Spleen (tissue), 11 donors: ENCODE measurements at regions not wholly inside any gene's neighbourhood (a gene's known extent, or its start where the extent isn't known, plus 50 kb on each side); places are given as distances from the start of the nearest gene placed in this dataset.
"Not testable (repeated sequence)": the region's sequence is repeated elsewhere in the genome, so short reads cannot be mapped to it uniquely, and the experiment has no call there.

ENCODE experiments used
- DNase-seq: peaks from one replicate; pipeline ENCODE4 v3.0.0-alpha.2; 2020
- H3K27ac ChIP-seq, 8 donors: fragments of 200-600 bp; sonication (generic) in 7 of 8; 1 replicate in 4 of 8; 2 replicates in 4 of 8; pipeline versions ENCODE4 v1.5.0 to v1.8.0; 2016 to 2021; ENCODE audit warnings: inconsistent platforms in 4 of 8, mild to moderate bottlenecking in 4 of 8, moderate library complexity in 1 of 8
- H3K27me3 ChIP-seq, 7 donors: fragments of 200-600 bp; sonication (generic) in 6 of 7; replicated peaks in 1 of 7; 1 replicate in 4 of 7; 2 replicates in 3 of 7; pipeline versions ENCODE4 v1.5.0 to v1.8.0; 2016 to 2021; ENCODE audit warnings: inconsistent platforms in 3 of 7, mild to moderate bottlenecking in 1 of 7
- H3K36me3 ChIP-seq, 6 donors: fragments of 200-600 bp; sonication (generic) in 5 of 6; 1 replicate in 4 of 6; 2 replicates in 2 of 6; pipeline versions ENCODE4 v1.5.0 to v1.8.0; 2016 to 2021; ENCODE audit warnings: inconsistent platforms in 2 of 6
- H3K4me1 ChIP-seq, 6 donors: fragments of 200-600 bp; sonication (generic) in 5 of 6; 1 replicate in 3 of 6; 2 replicates in 3 of 6; pipeline versions ENCODE4 v1.5.0 to v1.8.0; 2016 to 2021; ENCODE audit warnings: inconsistent platforms in 3 of 6
- H3K4me3 ChIP-seq, 8 donors: fragments of 200-600 bp; sonication (generic) in 7 of 8; 1 replicate in 4 of 8; 2 replicates in 4 of 8; pipeline versions ENCODE4 v1.5.0 to v1.8.0; 2016 to 2021; ENCODE audit warnings: inconsistent platforms in 4 of 8, mild to moderate bottlenecking in 4 of 8, moderate library complexity in 2 of 8
- H3K9me3 ChIP-seq, 8 donors: fragments of 200-600 bp; sonication (generic) in 7 of 8; 1 replicate in 4 of 8; 2 replicates in 4 of 8; pipeline versions ENCODE4 v1.5.0 to v1.8.0; 2016 to 2021; ENCODE audit warnings: inconsistent platforms in 4 of 8
- CTCF ChIP-seq, 11 experiments: fragments of 200-600 bp in 7 of 11; fragments of 450-650 bp in 4 of 11; sonication (generic) in 4 of 11; IDR thresholded peaks in 8 of 11; conservative IDR thresholded peaks in 3 of 11; 1 replicate in 7 of 11; 2 replicates in 4 of 11; pipeline versions ENCODE4 v1.4.0 to v1.8.0; 2016 to 2021; ENCODE audit warnings: antibody characterized with exemption in 11 of 11, inconsistent platforms in 4 of 11, mild to moderate bottlenecking in 1 of 11
- POLR2A ChIP-seq, 3 donors: fragments of 450-650 bp; IDR thresholded peaks; one replicate each; pipeline ENCODE4 v1.5.1; 2017; ENCODE audit warnings: antibody characterized with exemption in 3 of 3, mild to moderate bottlenecking in 1 of 3
- POLR2AphosphoS5 ChIP-seq, 3 donors: sonication (generic); formaldehyde crosslinking; IDR thresholded peaks; one replicate each; pipeline ENCODE4 v1.5.1; 2017; ENCODE audit warnings: antibody characterized with exemption in 3 of 3
- WGBS, 5 donors: extraction: QIAGEN DNeasy Blood & Tissue Kit in 3 of 5; methylation state at CpG; one replicate each; pipeline versions ENCODE4 v1.1.5 to v1.1.7; 2013 to 2018; 5-methylcytosine and 5-hydroxymethylcytosine counted together
- intact Hi-C: fragments of 100-400 bp; cut with DNase I; formaldehyde crosslinking; loops from one replicate; pipeline ENCODE4 v1.15.0; 2023; ENCODE audit warnings: low total_unique reads
- donor health status: healthy with polysubstance abuse.
- donor health status: DM: no; HTN: no; CAD: no; lungs with moderate emphysema.
- donor health status: DM: no; HTN: no; CAD: no.
- donor health status: Bipolar disorder and iron deficiency.
- donor health status: healthy.
- donor health status: DM: no; HTN: no; CAD: no.
- donor health status: DM: yes; HTN: yes; CAD: no.

- H3K27me3 ChIP-seq, H3K4me1 ChIP-seq, H3K4me3 ChIP-seq, DNase-seq, H3K27ac ChIP-seq, intact Hi-C loops, H3K36me3 ChIP-seq: not testable (repeated sequence)
- peaks cover 0 to 99% (median 59%) of the 10 kb centered on the region in 8 donors for H3K9me3 ChIP-seq
These were observed 435.2 kb downstream of the ZNF479 start for GRCh38 chr7:56697058-56697457.

- TF ChIP-seq CTCF (IDR thresholded peaks at IDR 0.05 in 8 of 11, conservative IDR thresholded peaks at IDR 0.05 in 3 of 11) (no peak), POLR2AphosphoS5 (IDR thresholded peaks at IDR 0.05) (no peak), POLR2A (IDR thresholded peaks at IDR 0.05) (no peak)
- Histone ChIP-seq H3K27me3 (no peaks in the 10 kb centered on the region), H3K36me3 (no peaks in the 10 kb centered on the region), H3K4me3 (no peak overlapping the region), H3K9me3 (peaks cover 15 to 100% (median 98%) of the 10 kb centered on the region in 8 donors), H3K27ac (no peak overlapping the region), H3K4me1 (no peaks in the 10 kb centered on the region)
- intact Hi-C loops: no loop called here
- DNase-seq: no peak
- WGBS, 5 donors: 69 to 84% (median 79%) methylated on average over 5 of the region's 5 CpGs
These were observed 445.9 kb downstream of the ZNF479 start for GRCh38 chr7:56686276-56686859.

DNA sequence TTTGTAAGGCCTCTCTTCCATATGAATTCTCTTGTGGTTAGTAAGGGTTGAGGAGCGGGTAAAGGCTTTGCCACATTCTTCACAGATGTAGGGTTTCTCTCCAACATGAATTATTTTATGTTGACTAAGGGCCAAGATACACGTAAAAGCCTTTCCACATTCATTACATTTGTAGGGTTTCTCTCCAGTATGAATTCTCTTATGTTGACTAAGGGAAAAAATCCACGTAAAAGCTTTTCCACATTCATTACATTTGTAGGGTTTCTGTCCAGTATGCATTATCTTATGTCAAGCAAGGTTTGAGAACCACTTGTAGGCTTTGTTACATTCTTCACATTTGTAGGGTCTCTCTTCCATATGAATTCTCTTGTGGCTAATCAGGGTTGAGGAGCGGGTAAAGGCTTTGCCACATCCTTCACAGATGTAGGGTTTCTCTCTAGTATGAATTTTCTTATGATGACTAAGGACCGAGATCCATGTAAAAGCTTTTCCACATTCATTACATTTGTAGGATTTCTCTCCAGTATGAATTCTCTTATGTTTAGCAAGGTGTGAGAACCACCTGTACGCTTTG, 493.0 kb downstream of the ZNF479 start:
- DNase-seq: no peak
- no peak for TF ChIP-seq CTCF (IDR thresholded peaks at IDR 0.05 in 8 of 11, conservative IDR thresholded peaks at IDR 0.05 in 3 of 11)
- no peak for TF ChIP-seq POLR2AphosphoS5 (IDR thresholded peaks at IDR 0.05)
- TF ChIP-seq POLR2A (IDR thresholded peaks at IDR 0.05): no peak
- peaks cover 25 to 100% (median 98%) of the 10 kb centered on the region in 8 donors for H3K9me3 ChIP-seq
- H3K4me1 ChIP-seq: no peaks in the 10 kb centered on the region
- H3K27ac ChIP-seq: no peak overlapping the region
- H3K4me3 ChIP-seq: no peak overlapping the region
- H3K36me3 ChIP-seq: no peaks in the 10 kb centered on the region
- H3K27me3 ChIP-seq: no peaks in the 10 kb centered on the region
- WGBS, 5 donors: 65 to 75% (median 73%) methylated on average over 6 of the region's 6 CpGs
- intact Hi-C loops: no loop called here

GRCh38 chr7:56609852-56610355, 493.7 kb upstream of the NUPR2 start:
- no peaks in the 10 kb centered on the region for H3K4me1 ChIP-seq
- DNase-seq: no peak
- 35 to 64% (median 42%) methylated on average over 2 of the region's 2 CpGs for WGBS, 5 donors
- peaks cover 0 to 83% (median 62%) of the 10 kb centered on the region in 8 donors for H3K9me3 ChIP-seq
- intact Hi-C loops: no loop called here
- H3K36me3 ChIP-seq: no peaks in the 10 kb centered on the region
- no peak overlapping the region for H3K4me3 ChIP-seq
- H3K27me3 ChIP-seq: no peaks in the 10 kb centered on the region
- H3K27ac ChIP-seq: no peak overlapping the region
- no peak for TF ChIP-seq CTCF (IDR thresholded peaks at IDR 0.05 in 8 of 11, conservative IDR thresholded peaks at IDR 0.05 in 3 of 11)
- TF ChIP-seq POLR2A (IDR thresholded peaks at IDR 0.05): no peak
